ENCODE measurements at regions not wholly inside any gene's neighbourhood (a gene's known extent, or its start where the extent isn't known, plus 50 kb on each side); places are given as distances from the start of the nearest gene placed in this dataset.
"Not testable (repeated sequence)": the region's sequence is repeated elsewhere in the genome, so short reads cannot be mapped to it uniquely, and the experiment has no call there.

DNA sequence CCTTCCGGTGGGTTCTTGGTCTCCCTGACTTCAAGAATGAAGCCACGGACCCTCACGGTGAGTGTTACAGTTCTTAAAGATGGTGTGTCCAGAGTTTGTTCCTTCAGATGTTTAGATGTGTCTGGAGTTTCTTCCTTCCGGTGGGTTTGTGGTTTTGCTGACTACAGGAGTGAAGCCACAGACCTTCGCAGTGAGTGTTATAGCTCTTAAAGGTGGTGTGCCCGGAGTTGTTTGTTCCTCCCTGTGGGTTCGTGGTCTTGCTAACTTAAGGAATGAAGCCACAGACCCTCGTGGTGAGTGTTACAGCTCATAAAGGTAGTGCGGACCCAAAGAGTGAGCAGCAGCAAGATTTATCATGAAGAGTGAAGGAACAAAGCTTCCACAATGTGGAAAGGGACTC is 87.1 kb upstream of the BASP1 start:
- not testable (repeated sequence) for H3K4me1 ChIP-seq (ENCODE audit: control insufficient read depth in 1 of 2, insufficient read depth in 2 of 2, low read length in 2 of 2); H3K27ac ChIP-seq (ENCODE audit: low read length); H3K36me3 ChIP-seq (ENCODE audit: control insufficient read depth in 1 of 2, insufficient read depth in 2 of 2, low read length in 2 of 2); H3K4me3 ChIP-seq (ENCODE audit: low read depth in 1 of 2, low read length in 2 of 2); H3K9me3 ChIP-seq (ENCODE audit: control insufficient read depth in 1 of 2, low read length in 2 of 2); H3K27me3 ChIP-seq (ENCODE audit: low read depth, low read length)

GRCh38 chr5:17132444-17133083 is 84.9 kb upstream of the BASP1 start:
- Histone ChIP-seq H3K9me3 (ENCODE audit: control insufficient read depth in 1 of 2, low read length in 2 of 2) (no peaks in the 10 kb centered on the region), H3K27me3 (ENCODE audit: low read depth, low read length) (no peaks in the 10 kb centered on the region), H3K4me1 (ENCODE audit: control insufficient read depth in 1 of 2, insufficient read depth in 2 of 2, low read length in 2 of 2) (no peaks in the 10 kb centered on the region), H3K4me3 (ENCODE audit: low read depth in 1 of 2, low read length in 2 of 2) (no peak overlapping the region), H3K36me3 (ENCODE audit: control insufficient read depth in 1 of 2, insufficient read depth in 2 of 2, low read length in 2 of 2) (no peaks in the 10 kb centered on the region), H3K27ac (ENCODE audit: low read length) (no peak overlapping the region)

GRCh38 chr5:17135050-17135449 is 82.4 kb upstream of the BASP1 start:
- Histone ChIP-seq H3K4me1 (ENCODE audit: control insufficient read depth in 1 of 2, insufficient read depth in 2 of 2, low read length in 2 of 2) (no peaks in the 10 kb centered on the region), H3K27ac (ENCODE audit: low read length) (no peak overlapping the region), H3K36me3 (ENCODE audit: control insufficient read depth in 1 of 2, insufficient read depth in 2 of 2, low read length in 2 of 2) (no peaks in the 10 kb centered on the region), H3K4me3 (ENCODE audit: low read depth in 1 of 2, low read length in 2 of 2) (no peak overlapping the region), H3K9me3 (ENCODE audit: control insufficient read depth in 1 of 2, low read length in 2 of 2) (no peaks in the 10 kb centered on the region), H3K27me3 (ENCODE audit: low read depth, low read length) (no peaks in the 10 kb centered on the region)

DNA sequence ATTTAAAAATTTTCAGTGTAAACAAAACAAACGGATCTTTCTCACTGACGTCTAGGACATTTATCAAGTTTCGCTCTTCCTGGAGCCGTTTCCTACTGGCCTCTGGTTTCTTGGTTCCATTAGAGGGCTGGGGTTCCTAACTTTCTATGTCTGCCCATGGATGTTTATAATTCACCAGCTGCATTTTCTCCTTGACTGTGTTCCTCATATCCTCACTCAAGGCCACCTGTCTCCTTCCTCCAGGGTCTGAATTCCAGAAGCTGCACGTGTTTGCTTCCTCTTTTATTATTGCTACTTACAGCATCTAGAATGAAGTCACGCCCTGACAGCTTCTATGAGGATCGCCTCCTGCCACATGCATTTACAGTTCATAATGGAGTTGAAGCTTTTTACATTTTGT is 74.1 kb upstream of the BASP1 start:
- Histone ChIP-seq H3K27ac (ENCODE audit: low read length) (no peak overlapping the region), H3K27me3 (ENCODE audit: low read depth, low read length) (no peaks in the 10 kb centered on the region), H3K4me3 (ENCODE audit: low read depth in 1 of 2, low read length in 2 of 2) (no peak overlapping the region), H3K36me3 (ENCODE audit: control insufficient read depth in 1 of 2, insufficient read depth in 2 of 2, low read length in 2 of 2) (no peaks in the 10 kb centered on the region), H3K4me1 (ENCODE audit: control insufficient read depth in 1 of 2, insufficient read depth in 2 of 2, low read length in 2 of 2) (no peaks in the 10 kb centered on the region), H3K9me3 (ENCODE audit: control insufficient read depth in 1 of 2, low read length in 2 of 2) (no peaks in the 10 kb centered on the region)

GRCh38 chr5:17146280-17146841 is 71.1 kb upstream of the BASP1 start:
- no peaks in the 10 kb centered on the region for H3K9me3 ChIP-seq (ENCODE audit: control insufficient read depth in 1 of 2, low read length in 2 of 2)
- H3K4me1 ChIP-seq (ENCODE audit: control insufficient read depth in 1 of 2, insufficient read depth in 2 of 2, low read length in 2 of 2) = no peaks in the 10 kb centered on the region
- H3K4me3 ChIP-seq (ENCODE audit: low read depth in 1 of 2, low read length in 2 of 2) = no peak overlapping the region
- no peaks in the 10 kb centered on the region for H3K36me3 ChIP-seq (ENCODE audit: control insufficient read depth in 1 of 2, insufficient read depth in 2 of 2, low read length in 2 of 2)
- no peaks in the 10 kb centered on the region for H3K27me3 ChIP-seq (ENCODE audit: low read depth, low read length)
- H3K27ac ChIP-seq (ENCODE audit: low read length) = no peak overlapping the region

GRCh38 chr5:17147170-17147569 is 70.3 kb upstream of the BASP1 start:
- Histone ChIP-seq H3K36me3 (ENCODE audit: control insufficient read depth in 1 of 2, insufficient read depth in 2 of 2, low read length in 2 of 2) (no peaks in the 10 kb centered on the region), H3K4me1 (ENCODE audit: control insufficient read depth in 1 of 2, insufficient read depth in 2 of 2, low read length in 2 of 2) (no peaks in the 10 kb centered on the region), H3K9me3 (ENCODE audit: control insufficient read depth in 1 of 2, low read length in 2 of 2) (no peaks in the 10 kb centered on the region), H3K27me3 (ENCODE audit: low read depth, low read length) (no peaks in the 10 kb centered on the region), H3K27ac (ENCODE audit: low read length) (no peak overlapping the region), H3K4me3 (ENCODE audit: low read depth in 1 of 2, low read length in 2 of 2) (no peak overlapping the region)

DNA sequence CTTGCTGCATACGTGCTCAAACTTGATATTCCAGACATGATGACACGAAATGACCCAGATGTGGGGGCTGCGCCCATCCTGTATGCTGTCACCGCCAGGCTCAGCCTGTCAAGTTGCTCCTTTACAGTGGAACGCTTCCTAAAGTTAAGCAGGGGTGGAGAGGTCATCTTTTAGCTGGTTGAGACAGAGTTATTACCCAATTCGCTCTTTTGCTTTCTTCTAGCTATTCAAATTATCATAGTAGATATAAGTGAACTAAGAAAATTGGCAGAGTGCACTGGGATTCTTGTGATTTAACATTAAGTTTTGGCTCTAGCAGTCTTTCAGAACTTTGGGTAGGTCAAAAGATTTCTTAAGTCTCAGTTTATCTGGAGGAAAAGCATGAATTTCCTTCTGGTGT is 69.8 kb upstream of the BASP1 start:
- Histone ChIP-seq H3K27ac (ENCODE audit: low read length) (no peak overlapping the region), H3K4me1 (ENCODE audit: control insufficient read depth in 1 of 2, insufficient read depth in 2 of 2, low read length in 2 of 2) (no peaks in the 10 kb centered on the region), H3K27me3 (ENCODE audit: low read depth, low read length) (no peaks in the 10 kb centered on the region), H3K4me3 (ENCODE audit: low read depth in 1 of 2, low read length in 2 of 2) (no peak overlapping the region), H3K36me3 (ENCODE audit: control insufficient read depth in 1 of 2, insufficient read depth in 2 of 2, low read length in 2 of 2) (no peaks in the 10 kb centered on the region), H3K9me3 (ENCODE audit: control insufficient read depth in 1 of 2, low read length in 2 of 2) (no peaks in the 10 kb centered on the region)

GRCh38 chr5:17148481-17148880 is 69.0 kb upstream of the BASP1 start:
- H3K9me3 ChIP-seq (ENCODE audit: control insufficient read depth in 1 of 2, low read length in 2 of 2) = no peaks in the 10 kb centered on the region
- no peaks in the 10 kb centered on the region for H3K36me3 ChIP-seq (ENCODE audit: control insufficient read depth in 1 of 2, insufficient read depth in 2 of 2, low read length in 2 of 2)
- H3K4me1 ChIP-seq (ENCODE audit: control insufficient read depth in 1 of 2, insufficient read depth in 2 of 2, low read length in 2 of 2) = no peaks in the 10 kb centered on the region
- H3K4me3 ChIP-seq (ENCODE audit: low read depth in 1 of 2, low read length in 2 of 2) = no peak overlapping the region
- H3K27me3 ChIP-seq (ENCODE audit: low read depth, low read length) = no peaks in the 10 kb centered on the region
- H3K27ac ChIP-seq (ENCODE audit: low read length) = no peak overlapping the region

GRCh38 chr5:17149786-17150185 is 67.6 kb upstream of the BASP1 start:
- Histone ChIP-seq H3K27ac (ENCODE audit: low read length) (no peak overlapping the region), H3K9me3 (ENCODE audit: control insufficient read depth in 1 of 2, low read length in 2 of 2) (no peaks in the 10 kb centered on the region), H3K4me3 (ENCODE audit: low read depth in 1 of 2, low read length in 2 of 2) (no peak overlapping the region), H3K27me3 (ENCODE audit: low read depth, low read length) (no peaks in the 10 kb centered on the region), H3K4me1 (ENCODE audit: control insufficient read depth in 1 of 2, insufficient read depth in 2 of 2, low read length in 2 of 2) (no peaks in the 10 kb centered on the region), H3K36me3 (ENCODE audit: control insufficient read depth in 1 of 2, insufficient read depth in 2 of 2, low read length in 2 of 2) (no peaks in the 10 kb centered on the region)

DNA sequence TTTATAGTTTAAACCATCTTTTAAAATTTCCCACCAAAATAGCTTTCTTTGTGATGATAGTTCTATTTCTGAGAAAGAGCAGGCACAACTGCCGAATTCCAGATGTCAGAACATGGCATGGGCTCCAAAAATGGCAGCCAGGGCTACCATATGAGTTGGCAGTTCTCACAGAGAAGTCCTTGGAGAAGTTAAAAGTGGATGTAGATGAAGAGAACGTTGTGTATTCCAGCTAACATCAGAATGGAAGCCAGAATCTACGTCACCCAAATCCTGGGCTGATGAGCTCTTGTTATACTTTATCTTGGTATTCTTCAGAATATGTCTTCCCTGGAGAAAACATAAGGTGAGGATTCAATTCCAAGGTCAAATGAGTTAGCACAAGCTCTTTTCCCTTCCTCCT is 66.9 kb upstream of the BASP1 start:
- H3K27ac ChIP-seq (ENCODE audit: low read length) = no peak overlapping the region
- no peaks in the 10 kb centered on the region for H3K36me3 ChIP-seq (ENCODE audit: control insufficient read depth in 1 of 2, insufficient read depth in 2 of 2, low read length in 2 of 2)
- H3K27me3 ChIP-seq (ENCODE audit: low read depth, low read length) = no peaks in the 10 kb centered on the region
- H3K4me3 ChIP-seq (ENCODE audit: low read depth in 1 of 2, low read length in 2 of 2) = no peak overlapping the region
- no peaks in the 10 kb centered on the region for H3K4me1 ChIP-seq (ENCODE audit: control insufficient read depth in 1 of 2, insufficient read depth in 2 of 2, low read length in 2 of 2)
- H3K9me3 ChIP-seq (ENCODE audit: control insufficient read depth in 1 of 2, low read length in 2 of 2) = no peaks in the 10 kb centered on the region

- no peaks in the 10 kb centered on the region for H3K36me3 ChIP-seq (ENCODE audit: control insufficient read depth in 1 of 2, insufficient read depth in 2 of 2, low read length in 2 of 2)
- H3K9me3 ChIP-seq (ENCODE audit: control insufficient read depth in 1 of 2, low read length in 2 of 2) = no peaks in the 10 kb centered on the region
- no peaks in the 10 kb centered on the region for H3K4me1 ChIP-seq (ENCODE audit: control insufficient read depth in 1 of 2, insufficient read depth in 2 of 2, low read length in 2 of 2)
- no peak overlapping the region for H3K4me3 ChIP-seq (ENCODE audit: low read depth in 1 of 2, low read length in 2 of 2)
- no peak overlapping the region for H3K27ac ChIP-seq (ENCODE audit: low read length)
- no peaks in the 10 kb centered on the region for H3K27me3 ChIP-seq (ENCODE audit: low read depth, low read length)
These were observed 65.7 kb upstream of the BASP1 start for GRCh38 chr5:17151686-17152085.
